Right renal pelvis (tissue), 4 donors: ENCODE measurements at regions not wholly inside any gene's neighbourhood (a gene's known extent, or its start where the extent isn't known, plus 50 kb on each side); places are given as distances from the start of the nearest gene placed in this dataset.
"Not testable (repeated sequence)": the region's sequence is repeated elsewhere in the genome, so short reads cannot be mapped to it uniquely, and the experiment has no call there.

Experiments used
- DNase-seq, 4 donors: peaks; one replicate each; pipeline ENCODE4 v3.0.0-alpha.2; 2013; ENCODE audit warnings: low read depth in 4 of 4, low spot score in 3 of 4, missing footprints in 1 of 4

- no peak for DNase-seq
Measured at GRCh38 chr13:34153428-34154180, 335.7 kb downstream of the RFC3 start.

DNA sequence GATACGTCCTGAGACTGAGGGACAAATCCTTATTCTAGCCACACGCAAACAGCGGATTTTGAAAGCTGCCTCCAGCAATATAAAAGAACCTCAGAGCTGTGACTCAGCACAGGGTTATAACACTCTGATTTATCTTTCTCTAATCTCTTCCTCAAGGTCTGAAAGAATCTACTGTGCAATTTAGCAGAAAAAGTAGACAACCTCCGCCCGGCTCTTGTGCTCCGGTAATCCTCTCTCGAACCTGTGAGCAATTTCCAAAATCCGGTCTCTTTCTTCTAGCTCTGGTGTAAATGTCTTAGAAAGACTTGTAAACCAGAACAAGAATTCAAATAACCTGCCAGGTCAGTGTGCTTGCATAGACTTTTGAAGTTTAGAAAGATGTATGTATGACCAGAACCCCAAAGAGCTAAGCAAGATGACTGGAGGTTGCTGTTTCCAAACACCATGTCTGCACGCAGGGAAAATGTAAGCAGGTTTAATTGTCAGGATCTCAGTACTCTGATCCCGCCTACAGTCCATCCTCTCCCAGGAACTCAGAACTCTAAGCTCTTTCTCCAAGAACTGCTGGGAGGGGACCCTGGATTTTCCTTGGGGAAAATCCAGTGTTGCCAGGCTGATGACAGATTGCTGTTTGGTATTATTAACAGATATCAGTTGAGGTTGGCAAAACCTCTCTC lies 338.1 kb downstream of the RFC3 start:
- DNase-seq: no peak

DNA sequence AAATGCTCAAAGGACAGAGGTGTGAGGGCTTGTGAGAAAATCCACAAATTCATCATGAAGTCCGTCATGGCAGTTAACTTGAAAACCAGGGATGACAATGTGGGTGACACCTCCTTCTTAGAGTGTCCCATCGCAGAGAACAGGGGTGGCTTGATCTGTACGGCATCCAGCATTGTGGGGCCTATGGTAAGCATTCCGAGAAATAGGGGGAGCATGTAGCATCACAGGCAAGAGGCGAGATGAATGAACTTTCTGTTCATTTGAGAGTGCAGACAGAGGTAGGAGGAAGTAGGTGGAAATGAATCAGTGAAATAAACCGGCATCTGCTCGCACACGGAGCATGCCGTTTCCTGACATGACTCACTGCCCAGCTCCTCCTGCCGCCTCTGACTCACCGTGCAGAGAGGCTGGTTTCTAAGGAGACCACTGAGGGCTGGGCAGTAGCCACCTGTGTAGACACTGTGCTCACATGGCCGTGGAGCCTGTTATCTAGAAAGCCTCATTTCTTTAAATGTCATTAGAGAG lies 339.0 kb downstream of the RFC3 start:
- DNase-seq: peak in 1 of 4 donors; percentile 28

DNA sequence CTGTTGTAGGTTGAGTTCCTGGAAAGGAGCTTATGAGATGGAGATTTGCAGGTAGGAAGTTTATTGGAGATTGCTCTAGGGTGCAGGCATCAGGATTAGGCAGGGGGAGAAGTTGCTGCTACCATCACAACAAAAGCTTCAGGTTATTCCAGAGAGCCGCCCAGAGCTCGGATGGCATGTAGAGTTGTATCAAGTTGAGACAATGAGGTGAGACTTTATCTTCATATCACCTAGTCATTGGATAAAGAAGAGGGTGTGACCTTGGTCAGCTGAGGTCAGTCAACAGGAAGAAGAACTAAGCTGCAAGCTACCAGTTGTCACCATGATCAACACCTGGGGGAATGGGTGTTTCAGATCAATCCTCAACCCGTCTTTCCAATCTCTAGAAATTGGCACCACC lies 342.0 kb downstream of the RFC3 start:
- no peak for DNase-seq

GRCh38 chr13:34161931-34162543 lies 344.1 kb downstream of the RFC3 start:
- peak in 3 of 4 donors; percentile 53 to 58 (median 53) for DNase-seq

GRCh38 chr13:34162544-34162933 lies 344.6 kb downstream of the RFC3 start:
- DNase-seq: no peak

- no peak for DNase-seq
Measured at GRCh38 chr13:34164582-34164981, 346.6 kb downstream of the RFC3 start.

DNA sequence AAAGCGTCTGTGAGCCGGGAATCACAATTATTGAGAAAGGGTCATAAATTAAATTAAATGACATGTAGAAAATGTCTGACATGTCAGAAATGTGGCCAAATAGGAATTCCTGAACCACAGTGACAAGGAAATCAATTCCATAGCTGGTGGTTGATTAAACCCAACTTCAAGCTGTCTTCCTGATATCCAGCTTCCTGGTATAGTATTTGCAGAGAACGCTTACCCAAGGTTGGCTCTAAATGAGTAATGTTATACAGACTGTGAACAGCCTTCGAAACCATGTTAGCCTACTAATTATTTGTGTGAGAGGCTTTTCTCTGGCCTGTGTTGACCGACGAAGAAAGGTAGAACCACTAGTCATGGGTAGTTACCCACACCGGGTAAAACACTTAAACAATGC lies 347.2 kb downstream of the RFC3 start:
- no peak for DNase-seq

DNA sequence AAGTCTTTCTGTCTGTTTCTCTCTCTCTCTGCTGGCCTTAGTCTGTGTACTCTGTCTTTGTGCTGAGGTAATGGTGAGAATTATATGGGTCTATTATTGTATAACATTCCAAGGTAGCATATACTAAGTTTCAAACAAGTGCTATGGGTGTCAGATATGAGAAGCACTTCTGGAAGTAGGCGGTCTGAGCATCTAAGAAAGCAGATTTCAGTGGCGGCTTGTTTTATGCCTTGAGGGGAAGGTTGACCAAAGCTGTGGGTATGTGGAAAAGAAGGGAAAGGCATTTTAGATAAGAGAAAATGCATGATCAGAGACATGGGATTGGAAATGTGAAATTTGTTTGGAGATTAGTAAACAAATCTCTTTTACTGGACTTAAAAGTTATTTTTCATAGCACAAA lies 348.5 kb downstream of the RFC3 start:
- no peak for DNase-seq

GRCh38 chr13:34167347-34167746 lies 349.4 kb downstream of the RFC3 start:
- DNase-seq: no peak

DNA sequence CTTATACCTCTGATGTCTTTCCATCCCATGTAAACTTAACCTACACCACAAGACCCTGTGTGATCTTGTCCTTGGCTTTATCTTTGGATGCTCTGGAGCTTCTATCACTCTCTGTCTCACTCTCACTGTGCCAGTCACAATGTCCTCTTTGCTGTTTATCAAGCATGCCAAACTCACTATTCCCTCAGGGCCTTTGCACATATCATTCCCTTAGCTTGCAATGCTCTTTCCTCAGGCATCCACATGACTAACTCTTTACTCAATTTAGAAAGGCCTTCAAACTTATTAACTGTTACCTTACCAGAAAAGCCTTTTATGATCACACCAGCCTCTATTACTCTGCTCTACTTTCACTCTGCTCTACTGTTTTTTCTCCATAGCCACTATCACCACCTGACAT lies 354.1 kb downstream of the RFC3 start:
- no peak for DNase-seq

DNA sequence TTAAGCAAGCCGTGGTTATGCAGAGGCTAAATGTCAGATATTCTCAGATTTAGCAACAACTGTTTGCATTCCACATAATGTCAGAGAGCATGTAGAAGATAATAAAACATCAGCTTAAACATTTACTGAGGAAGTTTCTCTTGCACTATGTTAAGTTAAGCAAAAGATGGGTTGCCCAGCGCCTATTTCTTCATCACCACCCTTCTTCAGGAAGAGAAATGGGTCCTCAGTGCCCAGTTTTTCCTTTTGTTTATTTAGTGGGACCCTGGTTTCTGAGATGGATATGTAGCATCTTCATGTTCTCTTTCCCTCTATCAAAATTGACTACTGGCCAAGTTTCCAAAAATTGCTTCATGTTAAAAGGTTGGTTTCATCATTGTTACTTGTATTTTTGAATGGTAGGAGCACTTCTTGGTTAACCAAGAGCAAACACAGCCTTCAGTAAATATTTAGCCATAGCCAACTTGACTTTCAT lies 356.8 kb downstream of the RFC3 start:
- DNase-seq: no peak

- DNase-seq: no peak
Measured at GRCh38 chr13:34175551-34175950, 357.6 kb downstream of the RFC3 start.

GRCh38 chr13:34176633-34177032 lies 358.7 kb downstream of the RFC3 start:
- DNase-seq: no peak

DNA sequence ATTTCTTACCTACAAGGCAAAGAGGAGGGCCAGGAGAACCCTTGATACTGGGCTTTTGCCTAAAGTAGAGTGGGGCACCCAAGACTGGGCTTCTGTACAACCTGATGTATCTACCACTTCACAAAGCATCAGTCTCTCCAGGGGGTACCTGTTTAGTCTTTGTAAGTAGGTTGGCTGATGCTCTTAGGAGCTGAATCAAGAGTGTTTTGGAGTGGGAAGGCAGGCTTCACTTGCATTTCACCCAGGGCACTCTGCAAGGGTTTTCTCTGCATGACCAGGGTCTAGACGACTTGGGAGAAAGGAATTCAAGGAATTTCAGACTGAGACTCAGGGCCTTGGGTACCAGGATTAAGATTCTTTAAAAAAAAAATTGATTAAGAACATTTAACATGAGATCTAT lies 361.5 kb downstream of the RFC3 start:
- no peak for DNase-seq

GRCh38 chr13:34179927-34180326 lies 362.0 kb downstream of the RFC3 start:
- no peak for DNase-seq

DNA sequence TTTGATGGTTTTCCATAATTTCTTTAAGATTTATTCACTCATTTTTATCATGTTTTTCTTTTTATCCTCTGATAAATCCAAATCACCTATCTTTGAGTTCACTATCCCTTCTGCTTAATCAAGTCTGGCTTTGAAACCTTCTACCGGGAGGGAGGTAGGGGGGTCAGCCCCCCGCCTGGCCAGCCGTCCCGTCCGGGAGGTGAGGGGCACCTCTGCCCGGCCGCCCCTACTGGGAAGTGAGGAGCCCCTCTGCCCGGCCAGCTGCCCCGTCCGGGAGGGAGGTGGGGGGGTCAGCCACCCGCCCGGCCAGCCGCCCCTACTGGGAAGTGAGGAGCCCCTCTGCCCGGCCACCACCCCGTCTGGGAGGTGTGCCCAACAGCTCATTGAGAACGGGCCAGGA lies 363.3 kb downstream of the RFC3 start:
- DNase-seq: not testable (repeated sequence)

DNA sequence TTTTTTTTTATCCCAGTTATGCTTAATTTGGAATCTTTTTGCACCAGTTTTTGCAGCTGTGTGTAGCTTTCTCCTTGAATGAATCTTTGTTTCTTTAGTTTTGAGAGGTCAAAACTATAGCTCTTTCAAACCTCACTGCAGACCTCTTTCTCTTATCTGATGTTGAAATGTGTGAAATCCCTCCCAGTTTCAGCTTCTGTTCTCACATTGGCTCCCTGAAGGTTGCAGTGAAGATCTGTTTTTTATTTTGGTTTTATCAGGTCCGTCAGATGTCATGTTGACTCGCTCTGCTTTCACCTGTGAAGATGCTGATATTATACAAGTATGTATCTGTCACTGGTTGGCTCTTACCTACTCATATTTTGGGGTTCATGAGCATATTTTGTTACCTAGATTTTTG lies 372.0 kb downstream of the RFC3 start:
- no peak for DNase-seq

GRCh38 chr13:34201050-34201913 lies 383.3 kb downstream of the RFC3 start:
- DNase-seq: no peak

GRCh38 chr13:34207334-34207733 lies 389.4 kb downstream of the RFC3 start:
- DNase-seq: no peak

DNA sequence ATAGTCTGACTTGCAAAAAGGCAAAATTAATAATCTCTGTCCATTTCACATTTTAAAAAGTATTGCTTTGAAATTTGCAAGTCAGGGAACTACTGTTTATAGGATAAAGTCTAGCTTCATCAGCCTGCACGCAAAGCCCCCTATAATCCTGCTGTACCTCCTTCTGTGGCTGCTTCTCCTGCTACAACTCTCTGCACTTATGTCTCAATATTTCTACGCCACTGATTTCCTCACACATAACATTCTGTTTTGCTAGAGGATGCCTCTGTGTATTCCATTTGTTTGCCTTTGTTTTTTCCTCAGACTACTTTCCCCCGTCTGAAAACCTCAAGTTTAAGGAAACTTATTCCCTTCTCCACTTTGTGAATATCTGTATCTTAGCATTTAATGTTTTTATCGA lies 389.9 kb downstream of the RFC3 start:
- no peak for DNase-seq
